ENCODE measurements at regions not wholly inside any gene's neighbourhood (a gene's known extent, or its start where the extent isn't known, plus 50 kb on each side); places are given as distances from the start of the nearest gene placed in this dataset.

- TF ChIP-seq, protein P1, sequence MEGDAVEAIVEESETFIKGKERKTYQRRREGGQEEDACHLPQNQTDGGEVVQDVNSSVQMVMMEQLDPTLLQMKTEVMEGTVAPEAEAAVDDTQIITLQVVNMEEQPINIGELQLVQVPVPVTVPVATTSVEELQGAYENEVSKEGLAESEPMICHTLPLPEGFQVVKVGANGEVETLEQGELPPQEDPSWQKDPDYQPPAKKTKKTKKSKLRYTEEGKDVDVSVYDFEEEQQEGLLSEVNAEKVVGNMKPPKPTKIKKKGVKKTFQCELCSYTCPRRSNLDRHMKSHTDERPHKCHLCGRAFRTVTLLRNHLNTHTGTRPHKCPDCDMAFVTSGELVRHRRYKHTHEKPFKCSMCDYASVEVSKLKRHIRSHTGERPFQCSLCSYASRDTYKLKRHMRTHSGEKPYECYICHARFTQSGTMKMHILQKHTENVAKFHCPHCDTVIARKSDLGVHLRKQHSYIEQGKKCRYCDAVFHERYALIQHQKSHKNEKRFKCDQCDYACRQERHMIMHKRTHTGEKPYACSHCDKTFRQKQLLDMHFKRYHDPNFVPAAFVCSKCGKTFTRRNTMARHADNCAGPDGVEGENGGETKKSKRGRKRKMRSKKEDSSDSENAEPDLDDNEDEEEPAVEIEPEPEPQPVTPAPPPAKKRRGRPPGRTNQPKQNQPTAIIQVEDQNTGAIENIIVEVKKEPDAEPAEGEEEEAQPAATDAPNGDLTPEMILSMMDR (IDR thresholded peaks at IDR 0.05) = no peak
- Histone ChIP-seq H3K27ac (no peak overlapping the region), H3K27me3 (ENCODE audit: insufficient read depth in 3 of 3, low read length in 2 of 3) (no peaks in the 10 kb centered on the region), H3K4me3 (no peak overlapping the region), H3K4me1 (no peaks in the 10 kb centered on the region), H3K36me3 (ENCODE audit: insufficient read depth in 1 of 2, low read depth in 1 of 2) (no peaks in the 10 kb centered on the region), H3K9me3 (no peaks in the 10 kb centered on the region)
- no peak for DNase-seq
- WGBS, 3 donors = 85 to 89% (median 87%) methylated on average over 2 of the region's 2 CpGs
- intact Hi-C loops (cut with DNase I) = no loop called here
- no peak for ATAC-seq
These were observed 111.9 kb downstream of the GPAM start for GRCh38 chr10:112071596-112072133.

DNA sequence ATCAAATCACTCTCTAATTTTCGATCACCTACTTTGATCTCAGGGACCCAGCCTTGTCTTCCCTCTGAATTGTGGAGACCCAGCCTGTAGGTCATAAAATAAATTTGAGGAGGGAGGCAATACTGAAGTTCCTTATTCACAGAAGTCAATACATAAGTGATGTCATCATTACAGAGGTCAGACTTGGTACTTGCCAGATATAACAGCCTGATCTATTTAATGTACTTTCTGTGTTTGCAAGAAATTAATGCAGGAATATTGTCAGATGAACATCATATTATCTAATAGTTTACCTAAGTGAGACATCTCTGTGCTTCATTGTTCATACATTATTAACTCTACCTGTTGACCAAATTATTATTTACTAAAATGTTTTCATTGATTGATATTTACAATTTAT is 105.6 kb downstream of the GPAM start:
- 63 to 77% (median 66%) methylated on average over 1 of the region's 1 CpG for WGBS, 3 donors
- H3K4me1 ChIP-seq = no peaks in the 10 kb centered on the region
- intact Hi-C loops (cut with DNase I) = no loop called here
- TF ChIP-seq, protein P1 (IDR thresholded peaks at IDR 0.05) = no peak
- H3K27ac ChIP-seq = no peak overlapping the region
- DNase-seq (no peak), ATAC-seq (no peak)
- no peak overlapping the region for H3K4me3 ChIP-seq
- no peaks in the 10 kb centered on the region for H3K27me3 ChIP-seq (ENCODE audit: insufficient read depth in 3 of 3, low read length in 2 of 3)
- H3K9me3 ChIP-seq = no peaks in the 10 kb centered on the region
- H3K36me3 ChIP-seq (ENCODE audit: insufficient read depth in 1 of 2, low read depth in 1 of 2) = no peaks in the 10 kb centered on the region

GRCh38 chr10:112080231-112080630 is 103.3 kb downstream of the GPAM start:
- Histone ChIP-seq H3K27me3 (ENCODE audit: insufficient read depth in 3 of 3, low read length in 2 of 3) (no peaks in the 10 kb centered on the region), H3K4me3 (no peak overlapping the region), H3K27ac (no peak overlapping the region), H3K9me3 (no peaks in the 10 kb centered on the region), H3K4me1 (no peaks in the 10 kb centered on the region), H3K36me3 (ENCODE audit: insufficient read depth in 1 of 2, low read depth in 1 of 2) (no peaks in the 10 kb centered on the region)
- no peak for ATAC-seq
- TF ChIP-seq, protein P1 (IDR thresholded peaks at IDR 0.05) = no peak
- intact Hi-C loops (cut with DNase I) = no loop called here
- 55 to 84% (median 83%) methylated on average over 2 of the region's 2 CpGs for WGBS, 3 donors
- DNase-seq = no peak

DNA sequence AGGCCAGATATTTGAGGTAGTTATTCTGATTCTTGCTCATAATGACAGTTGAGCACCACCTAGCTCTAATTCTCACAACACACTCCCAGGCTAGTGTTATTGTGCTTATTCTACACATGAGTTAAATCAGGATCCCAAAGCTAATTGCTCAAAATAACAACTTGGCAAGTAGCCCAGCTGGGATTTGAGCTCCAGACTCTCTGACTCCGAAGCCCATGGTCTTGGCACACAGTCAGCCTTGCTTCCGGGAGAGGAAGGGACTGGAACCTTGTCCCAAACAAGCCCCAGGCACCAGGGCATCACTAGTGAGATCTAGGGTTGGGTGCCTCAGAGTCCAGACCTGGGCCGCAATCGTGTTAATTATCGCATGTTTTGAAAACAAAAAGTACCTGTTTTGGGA is 101.4 kb downstream of the GPAM start:
- whole genome bisulfite sequencing, 3 donors = 44 to 46% (median 44%) methylated on average over 5 of the region's 5 CpGs
- Histone ChIP-seq H3K27me3 (ENCODE audit: insufficient read depth in 3 of 3, low read length in 2 of 3) (no peaks in the 10 kb centered on the region), H3K27ac (no peak overlapping the region), H3K4me1 (no peaks in the 10 kb centered on the region), H3K4me3 (no peak overlapping the region), H3K36me3 (ENCODE audit: insufficient read depth in 1 of 2, low read depth in 1 of 2) (no peaks in the 10 kb centered on the region), H3K9me3 (no peaks in the 10 kb centered on the region)
- no peak for DNase-seq
- intact Hi-C loops (cut with DNase I) = no loop called here
- TF ChIP-seq, protein P1 (IDR thresholded peaks at IDR 0.05) = no peak
- ATAC-seq = no peak

- ATAC-seq = no peak
These were observed 100.1 kb downstream of the GPAM start for GRCh38 chr10:112083472-112083871.

More at GRCh38 chr10:112083472-112083871, 100.1 kb downstream of the GPAM start:
- Histone ChIP-seq H3K4me1 (no peaks in the 10 kb centered on the region), H3K27ac (no peak overlapping the region), H3K9me3 (no peaks in the 10 kb centered on the region), H3K27me3 (ENCODE audit: insufficient read depth in 3 of 3, low read length in 2 of 3) (no peaks in the 10 kb centered on the region), H3K4me3 (no peak overlapping the region), H3K36me3 (ENCODE audit: insufficient read depth in 1 of 2, low read depth in 1 of 2) (no peaks in the 10 kb centered on the region)
- TF ChIP-seq, protein P1 (IDR thresholded peaks at IDR 0.05) = no peak
- no peak for DNase-seq
- WGBS, 3 donors = 45 to 53% (median 52%) methylated on average over 4 of the region's 4 CpGs
- intact Hi-C loops (cut with DNase I) = no loop called here
